ENCODE measurements at regions not wholly inside any gene's neighbourhood (a gene's known extent, or its start where the extent isn't known, plus 50 kb on each side); places are given as distances from the start of the nearest gene placed in this dataset.

- TF ChIP-seq CTCF (IDR thresholded peaks at IDR 0.05; ENCODE audit: low read depth, low read length) (no peak), EZH2phosphoT487 (IDR thresholded peaks at IDR 0.05; ENCODE audit: low read depth) (no peak)
Measured at GRCh38 chr18:67896451-67896850, 379.9 kb upstream of the DSEL start.

Data from OCI-LY3 (cell line).